Spinal cord (tissue), 9 donors: ENCODE measurements at regions not wholly inside any gene's neighbourhood (a gene's known extent, or its start where the extent isn't known, plus 50 kb on each side); places are given as distances from the start of the nearest gene placed in this dataset.

Source experiments
- DNase-seq, 6 donors: peaks; one replicate each; pipeline versions ENCODE4 v3.0.0 to v3.0.0-alpha.2; 2013 to 2015; ENCODE audit warnings: low spot score in 6 of 6, low read depth in 4 of 6
- H3K27ac ChIP-seq: one replicate; pipeline ENCODE4 v1.5.1; 2013; ENCODE audit warnings: low read depth, low read length, control low read depth
- H3K27me3 ChIP-seq: one replicate; pipeline ENCODE4 v1.6.1; 2013; ENCODE audit warnings: low read length; ENCODE audit not compliant: control insufficient read depth, insufficient read depth
- H3K36me3 ChIP-seq: one replicate; pipeline ENCODE4 v1.6.1; 2013; ENCODE audit warnings: low read length; ENCODE audit not compliant: control insufficient read depth, insufficient read depth
- H3K4me1 ChIP-seq: one replicate; pipeline ENCODE4 v1.6.1; 2013; ENCODE audit warnings: low read length; ENCODE audit not compliant: control insufficient read depth, insufficient read depth
- H3K4me3 ChIP-seq: one replicate; pipeline ENCODE4 v1.5.1; 2013; ENCODE audit warnings: low read depth, low read length, control low read depth
- H3K9me3 ChIP-seq: one replicate; pipeline ENCODE4 v1.6.1; 2013; ENCODE audit warnings: low read length; ENCODE audit not compliant: control insufficient read depth, insufficient read depth
- WGBS: methylation state at CpG from one replicate; pipeline ENCODE4 v1.1.5; 2013; ENCODE audit warnings: missing lambda C conversion rate; ENCODE audit not compliant: insufficient coverage; 5-methylcytosine and 5-hydroxymethylcytosine counted together
- donor health status: healthy.

DNA sequence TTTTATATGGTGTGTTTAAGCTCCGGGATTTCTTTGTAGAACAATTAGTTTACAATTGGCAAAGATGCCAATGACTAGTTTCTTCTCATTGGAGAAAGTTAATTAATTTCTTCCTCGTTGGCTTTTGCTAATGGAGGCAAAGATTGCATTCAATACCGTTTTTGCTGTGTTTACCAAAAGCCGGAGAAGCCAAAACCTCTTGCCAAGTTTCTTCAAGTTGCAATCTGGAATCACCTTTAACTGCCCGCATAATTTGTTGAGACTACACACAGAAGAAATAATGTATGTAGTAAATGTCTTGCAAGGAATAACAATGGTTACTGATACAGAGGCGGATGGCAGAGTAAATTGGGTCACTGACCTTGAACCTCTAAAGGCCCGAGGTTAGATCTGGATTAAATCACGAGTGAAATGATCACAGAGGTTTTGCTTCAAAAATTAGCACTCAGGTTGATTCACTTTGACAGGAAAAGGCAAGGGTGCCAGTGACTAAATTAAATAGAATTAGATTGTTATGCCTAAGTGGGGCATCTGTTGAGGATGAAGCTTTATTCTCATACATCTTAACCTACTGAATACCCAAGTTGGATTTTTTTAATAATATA lies 732.1 kb upstream of the NR2F2 start:
- Histone ChIP-seq H3K27ac (peak overlapping the region; percentile 16), H3K27me3 (no peaks in the 10 kb centered on the region), H3K4me3 (no peak overlapping the region), H3K4me1 (peaks cover 2% of the 10 kb centered on the region), H3K9me3 (peaks cover 3% of the 10 kb centered on the region), H3K36me3 (no peaks in the 10 kb centered on the region)
- DNase-seq: peak in 2 of 6 donors; percentile 17 to 67
- 34% methylated on average over 4 of the region's 8 CpGs for WGBS

DNA sequence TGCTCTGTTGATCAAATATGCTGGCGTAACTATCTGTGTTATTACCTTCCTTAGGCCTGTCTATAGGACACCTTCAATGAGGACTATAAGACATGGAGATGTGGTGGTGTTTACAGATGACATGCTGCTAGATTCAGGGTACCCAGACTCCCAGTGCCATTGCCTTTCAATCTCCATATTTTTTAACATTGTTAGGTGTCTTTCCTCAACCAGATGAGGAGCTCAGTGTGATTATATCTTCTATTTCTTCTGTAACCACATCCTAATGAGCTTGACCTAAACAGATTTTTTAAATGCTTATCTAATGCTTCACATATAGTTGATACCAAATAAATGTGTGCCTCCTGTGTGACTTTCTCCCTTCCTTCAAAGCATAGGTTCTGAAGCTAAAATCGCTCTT lies 730.1 kb upstream of the NR2F2 start:
- H3K4me3 ChIP-seq: no peak overlapping the region

DNA sequence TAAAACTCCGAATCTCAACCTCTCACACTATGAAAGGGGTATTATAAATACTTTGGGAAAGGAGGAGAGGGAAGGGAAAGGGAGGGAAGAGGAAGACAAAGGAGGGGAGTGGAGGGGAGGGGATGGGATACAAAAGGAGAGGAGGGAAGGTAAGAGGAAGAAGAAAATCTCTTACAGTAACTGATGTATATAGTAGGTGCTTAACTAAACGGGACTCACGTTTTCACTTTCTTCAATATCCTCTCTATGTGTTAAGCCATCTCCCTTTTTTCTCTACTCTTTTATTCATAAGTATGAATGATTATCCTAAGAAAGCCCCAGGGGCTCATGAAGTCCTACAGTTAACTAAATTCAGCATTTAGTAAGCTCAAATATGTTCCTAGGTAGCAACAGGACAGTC lies 729.6 kb upstream of the NR2F2 start:
- H3K4me1 ChIP-seq: peaks cover 2% of the 10 kb centered on the region
- H3K36me3 ChIP-seq: no peaks in the 10 kb centered on the region
- WGBS: no CpG with 5 or more reads among the region's 3 CpGs
- H3K4me3 ChIP-seq: no peak overlapping the region
- peaks cover 3% of the 10 kb centered on the region for H3K9me3 ChIP-seq
- H3K27me3 ChIP-seq: no peaks in the 10 kb centered on the region
- no peak overlapping the region for H3K27ac ChIP-seq
- no peak for DNase-seq

More for the DNA sequence above, 730.1 kb upstream of the NR2F2 start:
- no peak overlapping the region for H3K27ac ChIP-seq
- no peaks in the 10 kb centered on the region for H3K27me3 ChIP-seq
- H3K4me1 ChIP-seq: peaks cover 2% of the 10 kb centered on the region
- no peak for DNase-seq
- H3K9me3 ChIP-seq: peaks cover 3% of the 10 kb centered on the region
- 100% methylated on average over 1 of the region's 2 CpGs for WGBS
- H3K36me3 ChIP-seq: no peaks in the 10 kb centered on the region

DNA sequence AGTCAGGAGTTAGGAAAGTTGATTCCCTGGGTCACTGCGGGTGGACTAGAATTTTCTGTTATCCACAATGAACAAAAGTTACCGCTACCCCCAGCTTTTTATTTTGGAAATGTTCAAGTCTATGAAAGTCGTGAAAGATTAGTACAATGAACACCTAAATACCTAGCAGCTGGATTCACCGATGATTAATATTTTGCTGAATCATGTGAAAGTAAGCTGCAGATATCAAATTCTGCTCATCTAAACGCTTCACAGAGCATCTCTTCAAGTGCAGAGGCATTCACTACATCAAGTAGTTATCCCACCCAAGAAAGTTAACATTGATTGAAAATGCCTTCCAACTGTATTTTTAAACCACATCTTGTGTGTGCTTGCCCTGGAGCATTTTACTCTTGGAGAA lies 729.0 kb upstream of the NR2F2 start:
- Histone ChIP-seq H3K27me3 (no peaks in the 10 kb centered on the region), H3K27ac (no peak overlapping the region), H3K36me3 (no peaks in the 10 kb centered on the region), H3K4me3 (no peak overlapping the region), H3K9me3 (peaks cover 3% of the 10 kb centered on the region), H3K4me1 (peaks cover under 1% of the 10 kb centered on the region)
- DNase-seq: no peak
- 83% methylated on average over 2 of the region's 5 CpGs for WGBS

DNA sequence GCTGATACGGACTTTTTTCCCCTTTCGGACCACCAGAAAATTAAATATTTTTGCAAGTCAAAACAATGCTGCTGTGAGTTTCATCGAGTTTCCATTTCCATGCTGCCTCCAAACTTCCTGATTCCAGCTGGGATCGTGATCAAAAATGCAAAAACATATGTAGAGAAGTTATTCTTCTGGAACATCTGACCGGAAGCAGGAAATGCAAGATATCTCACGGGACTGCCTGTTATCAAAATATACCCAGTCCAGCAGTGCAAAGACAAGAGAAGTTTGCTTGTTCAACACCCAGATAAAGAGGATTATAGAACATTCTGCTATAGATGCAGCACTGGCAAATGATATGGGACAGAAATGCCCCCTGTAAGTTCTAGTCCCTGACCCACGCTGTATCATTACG lies 726.7 kb upstream of the NR2F2 start:
- no peaks in the 10 kb centered on the region for H3K27me3 ChIP-seq
- no peaks in the 10 kb centered on the region for H3K4me1 ChIP-seq
- H3K27ac ChIP-seq: peak overlapping the region; percentile 13
- peaks cover 3% of the 10 kb centered on the region for H3K9me3 ChIP-seq
- no peaks in the 10 kb centered on the region for H3K36me3 ChIP-seq
- no peak overlapping the region for H3K4me3 ChIP-seq
- peak in 1 of 6 donors; percentile 30 for DNase-seq
- WGBS: no CpG with 5 or more reads among the region's 8 CpGs

DNA sequence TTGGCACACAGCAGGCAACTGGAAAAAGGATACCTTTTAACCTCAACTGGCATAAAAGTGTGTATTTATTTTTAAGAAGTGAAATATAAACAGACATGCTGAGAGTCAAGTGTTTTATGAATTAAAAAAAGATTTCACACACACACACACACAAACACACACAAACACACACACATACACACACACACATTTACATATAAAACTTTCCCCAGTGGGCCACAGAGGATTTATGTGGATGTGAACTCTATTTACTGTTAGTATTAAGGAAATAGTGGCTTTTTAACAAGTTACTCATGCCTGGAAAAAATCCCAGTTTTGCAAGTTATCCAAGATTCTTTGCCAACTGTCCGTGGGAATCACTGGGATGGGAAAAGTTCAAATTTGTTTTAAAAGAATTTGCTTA lies 725.9 kb upstream of the NR2F2 start:
- H3K4me3 ChIP-seq: no peak overlapping the region
- H3K27ac ChIP-seq: no peak overlapping the region
- no CpG with 5 or more reads among the region's 1 CpG for WGBS
- H3K27me3 ChIP-seq: no peaks in the 10 kb centered on the region
- no peaks in the 10 kb centered on the region for H3K36me3 ChIP-seq
- peaks cover 3% of the 10 kb centered on the region for H3K9me3 ChIP-seq
- H3K4me1 ChIP-seq: no peaks in the 10 kb centered on the region
- DNase-seq: peak in 1 of 6 donors; percentile 69

DNA sequence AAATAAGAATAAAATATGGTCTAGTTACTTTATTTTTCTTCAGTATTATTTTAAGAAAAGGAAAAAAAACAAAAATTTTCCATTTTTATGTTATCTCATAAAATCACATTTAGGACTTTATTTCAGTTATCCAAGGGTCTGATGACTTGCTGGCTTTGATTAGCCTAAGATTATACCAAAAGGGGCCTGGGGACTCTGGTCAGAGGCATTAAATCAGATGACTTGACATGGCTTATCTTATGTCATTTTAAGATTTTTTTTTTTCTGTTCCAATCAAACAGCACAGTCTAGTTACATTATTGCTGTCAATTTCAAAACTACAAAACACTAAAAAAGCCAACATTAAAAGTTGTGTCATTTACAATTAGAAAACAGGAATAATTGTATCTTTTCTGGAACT lies 725.4 kb upstream of the NR2F2 start:
- DNase-seq: no peak
- H3K36me3 ChIP-seq: no peaks in the 10 kb centered on the region
- no peak overlapping the region for H3K27ac ChIP-seq
- H3K9me3 ChIP-seq: peaks cover 3% of the 10 kb centered on the region
- no peaks in the 10 kb centered on the region for H3K4me1 ChIP-seq
- H3K4me3 ChIP-seq: no peak overlapping the region
- H3K27me3 ChIP-seq: no peaks in the 10 kb centered on the region

DNA sequence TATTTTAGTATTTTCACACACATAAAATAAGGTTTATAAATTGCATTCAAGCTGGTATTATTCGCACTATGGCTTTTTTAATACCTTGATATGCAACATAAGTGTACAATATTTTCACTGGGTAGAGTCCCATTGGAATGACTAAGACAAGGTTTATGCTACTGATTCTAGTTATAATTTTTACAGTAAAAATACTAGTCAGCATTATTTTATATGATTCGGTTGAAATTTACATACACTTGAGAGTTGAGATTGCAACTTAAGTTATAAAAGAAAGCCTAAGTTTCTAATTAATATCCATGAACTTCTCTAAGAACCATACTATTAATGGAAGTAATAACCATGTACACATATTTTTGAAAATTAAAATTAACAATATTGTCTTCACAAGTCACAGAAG lies 723.9 kb upstream of the NR2F2 start:
- H3K36me3 ChIP-seq: no peaks in the 10 kb centered on the region
- no peaks in the 10 kb centered on the region for H3K27me3 ChIP-seq
- no peaks in the 10 kb centered on the region for H3K4me1 ChIP-seq
- H3K9me3 ChIP-seq: no peaks in the 10 kb centered on the region
- DNase-seq: no peak
- no peak overlapping the region for H3K4me3 ChIP-seq
- no CpG with 5 or more reads among the region's 2 CpGs for WGBS
- H3K27ac ChIP-seq: no peak overlapping the region

DNA sequence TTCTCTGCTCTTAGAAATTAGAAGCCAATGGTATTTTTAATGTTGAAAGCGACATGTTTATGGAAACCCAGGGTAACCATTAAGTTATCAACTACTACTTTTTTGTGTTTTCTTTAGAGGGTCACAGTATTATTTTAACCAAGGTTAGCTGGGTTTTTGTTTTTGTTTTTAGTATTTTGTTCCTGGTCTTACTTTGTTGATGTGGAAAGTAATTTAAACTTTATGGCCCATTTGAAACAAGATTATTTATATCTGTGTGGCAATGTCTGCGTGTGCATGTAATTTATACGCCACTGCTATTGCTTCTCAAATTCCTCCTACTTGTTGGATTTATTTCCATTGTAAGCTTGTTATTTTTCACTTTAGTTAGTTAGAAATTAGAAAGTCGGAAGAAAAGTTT lies 722.1 kb upstream of the NR2F2 start:
- Histone ChIP-seq H3K36me3 (no peaks in the 10 kb centered on the region), H3K9me3 (no peaks in the 10 kb centered on the region), H3K4me1 (no peaks in the 10 kb centered on the region), H3K4me3 (no peak overlapping the region), H3K27me3 (no peaks in the 10 kb centered on the region), H3K27ac (no peak overlapping the region)
- no CpG with 5 or more reads among the region's 4 CpGs for WGBS
- no peak for DNase-seq

DNA sequence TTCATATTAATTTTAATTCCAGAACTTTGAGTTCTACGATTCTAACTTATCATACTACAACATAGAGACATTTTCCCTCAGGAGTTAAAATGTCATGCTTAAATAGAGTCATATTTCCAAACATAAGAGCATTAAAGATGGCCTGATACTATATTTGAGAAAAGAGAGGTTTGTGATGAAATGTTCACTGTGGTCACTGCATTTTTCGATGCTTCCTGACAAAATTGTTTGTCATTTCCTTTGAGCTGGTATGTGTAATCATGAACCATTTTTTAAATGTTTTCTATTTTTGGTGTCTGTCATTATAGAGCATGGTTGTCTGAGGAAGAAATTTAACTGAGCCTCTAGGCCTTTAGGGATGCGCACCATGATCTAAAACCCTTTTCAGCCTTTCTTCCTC lies 721.4 kb upstream of the NR2F2 start:
- H3K36me3 ChIP-seq: no peaks in the 10 kb centered on the region
- H3K9me3 ChIP-seq: no peaks in the 10 kb centered on the region
- no peaks in the 10 kb centered on the region for H3K27me3 ChIP-seq
- no peak overlapping the region for H3K4me3 ChIP-seq
- H3K4me1 ChIP-seq: no peaks in the 10 kb centered on the region
- no peak overlapping the region for H3K27ac ChIP-seq
- WGBS: 100% methylated on average over 1 of the region's 3 CpGs
- no peak for DNase-seq
